ENCODE measurements at regions not wholly inside any gene's neighbourhood (a gene's known extent, or its start where the extent isn't known, plus 50 kb on each side); places are given as distances from the start of the nearest gene placed in this dataset.

DNA sequence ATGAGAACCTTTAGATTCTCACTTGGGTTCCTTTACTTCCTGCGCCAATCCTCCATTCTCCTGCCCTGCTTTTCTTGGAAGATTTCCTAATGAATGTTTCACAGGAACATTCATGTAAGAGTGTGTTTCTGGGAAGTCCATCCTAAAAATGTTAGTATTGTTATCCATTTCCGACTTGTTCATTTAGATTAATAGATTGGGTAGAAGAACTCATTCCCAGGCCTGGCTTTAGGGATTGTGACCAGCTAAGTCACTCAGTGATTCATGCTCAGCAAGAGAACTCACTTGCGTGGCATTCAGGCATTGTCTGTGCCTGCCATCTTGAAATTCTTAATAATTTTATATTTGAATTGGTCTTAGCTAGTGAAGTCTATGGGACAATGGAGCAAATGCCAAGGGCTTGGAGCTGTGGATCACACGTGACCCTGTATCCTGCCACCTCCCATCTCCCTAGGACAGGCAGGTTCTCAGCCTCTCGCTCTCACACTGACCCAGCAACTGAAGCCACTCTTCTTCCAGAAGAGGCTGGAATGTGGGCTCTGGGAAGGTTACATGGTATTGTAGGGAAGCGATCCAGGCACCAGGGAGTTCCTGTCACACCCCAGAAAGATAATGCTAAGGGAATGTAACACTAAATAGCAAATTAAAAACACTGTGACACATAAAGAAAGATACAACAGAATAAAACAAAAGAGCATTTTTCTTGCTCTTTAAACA, 562.1 kb downstream of the TMA16 start:
- H3K4me1 Mint-ChIP-seq (ENCODE audit: low read depth): no peaks in the 10 kb centered on the region
- peaks cover 5% of the 10 kb centered on the region for H3K9me3 Mint-ChIP-seq
- no peak overlapping the region for H3K4me3 Mint-ChIP-seq

DNA sequence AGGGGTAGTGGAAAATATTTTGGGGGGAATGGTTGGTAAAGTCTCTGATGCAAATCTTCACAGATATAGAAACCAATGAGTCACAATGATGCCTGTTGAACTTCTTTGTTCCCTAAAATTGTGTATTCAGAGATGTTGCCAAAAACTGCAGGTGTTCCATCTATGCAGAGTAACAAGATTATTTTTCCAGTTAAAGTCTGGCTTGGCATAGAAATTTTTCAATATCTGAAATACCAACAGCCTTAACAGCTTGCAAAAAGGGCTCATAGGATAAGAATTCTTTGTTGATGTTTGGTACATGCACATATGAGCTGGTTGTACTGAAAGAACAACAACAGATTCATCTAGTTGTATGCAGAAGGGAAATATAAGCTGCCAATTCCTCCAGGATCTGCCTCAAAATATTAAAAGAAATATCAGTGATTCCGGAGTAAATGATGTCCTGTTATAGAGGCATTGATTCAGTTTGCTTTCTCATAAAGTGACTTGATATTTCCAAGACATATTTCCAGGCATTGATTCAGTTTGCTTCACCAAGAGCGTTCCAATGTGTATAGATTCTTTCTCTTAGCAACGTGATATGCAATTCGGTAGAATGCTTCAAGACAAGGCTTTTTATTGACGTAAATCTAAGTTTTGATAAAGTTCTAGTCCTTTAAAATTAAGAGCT, 564.4 kb downstream of the TMA16 start:
- DNase-seq: no peak
- Mint-ChIP-seq H3K9me3 (peaks cover 5% of the 10 kb centered on the region; the same call in 1 of the 2 replicates), H3K4me1 (ENCODE audit: low read depth) (no peaks in the 10 kb centered on the region), H3K36me3 (ENCODE audit: low read depth) (no peaks in the 10 kb centered on the region), H3K27me3 (ENCODE audit: insufficient read depth) (no peaks in the 10 kb centered on the region), H3K27ac (no peak overlapping the region), H3K4me3 (no peak overlapping the region)
- TF ChIP-seq, protein P1, sequence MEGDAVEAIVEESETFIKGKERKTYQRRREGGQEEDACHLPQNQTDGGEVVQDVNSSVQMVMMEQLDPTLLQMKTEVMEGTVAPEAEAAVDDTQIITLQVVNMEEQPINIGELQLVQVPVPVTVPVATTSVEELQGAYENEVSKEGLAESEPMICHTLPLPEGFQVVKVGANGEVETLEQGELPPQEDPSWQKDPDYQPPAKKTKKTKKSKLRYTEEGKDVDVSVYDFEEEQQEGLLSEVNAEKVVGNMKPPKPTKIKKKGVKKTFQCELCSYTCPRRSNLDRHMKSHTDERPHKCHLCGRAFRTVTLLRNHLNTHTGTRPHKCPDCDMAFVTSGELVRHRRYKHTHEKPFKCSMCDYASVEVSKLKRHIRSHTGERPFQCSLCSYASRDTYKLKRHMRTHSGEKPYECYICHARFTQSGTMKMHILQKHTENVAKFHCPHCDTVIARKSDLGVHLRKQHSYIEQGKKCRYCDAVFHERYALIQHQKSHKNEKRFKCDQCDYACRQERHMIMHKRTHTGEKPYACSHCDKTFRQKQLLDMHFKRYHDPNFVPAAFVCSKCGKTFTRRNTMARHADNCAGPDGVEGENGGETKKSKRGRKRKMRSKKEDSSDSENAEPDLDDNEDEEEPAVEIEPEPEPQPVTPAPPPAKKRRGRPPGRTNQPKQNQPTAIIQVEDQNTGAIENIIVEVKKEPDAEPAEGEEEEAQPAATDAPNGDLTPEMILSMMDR (IDR thresholded peaks at IDR 0.05): no peak

More for the DNA sequence above, 562.1 kb downstream of the TMA16 start:
- H3K27me3 Mint-ChIP-seq (ENCODE audit: insufficient read depth): no peaks in the 10 kb centered on the region
- no peak for DNase-seq
- TF ChIP-seq, protein P1 (IDR thresholded peaks at IDR 0.05): no peak
- no peak overlapping the region for H3K27ac Mint-ChIP-seq
- no peaks in the 10 kb centered on the region for H3K36me3 Mint-ChIP-seq (ENCODE audit: low read depth)

DNA sequence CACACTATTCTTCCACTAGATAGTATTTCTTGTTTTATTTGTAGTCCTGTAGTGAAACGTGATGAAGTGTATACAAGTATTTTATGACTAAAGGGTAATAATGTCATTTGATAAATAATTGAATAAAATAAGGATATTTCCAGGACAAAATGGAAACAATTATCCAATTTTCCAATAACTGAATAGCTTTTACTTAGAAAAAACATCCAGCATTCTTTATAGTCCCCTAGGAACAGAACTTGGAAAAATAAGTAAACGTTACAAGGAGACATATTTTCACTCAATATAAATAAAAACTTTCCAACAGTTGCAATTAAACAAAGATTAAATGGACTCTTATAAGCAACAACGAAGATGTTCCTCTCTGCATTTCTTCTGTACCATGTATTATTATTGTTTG, 566.0 kb downstream of the TMA16 start:
- Mint-ChIP-seq H3K27me3 (ENCODE audit: insufficient read depth) (no peaks in the 10 kb centered on the region), H3K27ac (no peak overlapping the region), H3K9me3 (peaks cover 18% of the 10 kb centered on the region; the same call in 1 of the 2 replicates), H3K4me1 (ENCODE audit: low read depth) (no peaks in the 10 kb centered on the region), H3K36me3 (ENCODE audit: low read depth) (no peaks in the 10 kb centered on the region), H3K4me3 (no peak overlapping the region)
- no peak for DNase-seq
- TF ChIP-seq, protein P1 (IDR thresholded peaks at IDR 0.05): no peak

DNA sequence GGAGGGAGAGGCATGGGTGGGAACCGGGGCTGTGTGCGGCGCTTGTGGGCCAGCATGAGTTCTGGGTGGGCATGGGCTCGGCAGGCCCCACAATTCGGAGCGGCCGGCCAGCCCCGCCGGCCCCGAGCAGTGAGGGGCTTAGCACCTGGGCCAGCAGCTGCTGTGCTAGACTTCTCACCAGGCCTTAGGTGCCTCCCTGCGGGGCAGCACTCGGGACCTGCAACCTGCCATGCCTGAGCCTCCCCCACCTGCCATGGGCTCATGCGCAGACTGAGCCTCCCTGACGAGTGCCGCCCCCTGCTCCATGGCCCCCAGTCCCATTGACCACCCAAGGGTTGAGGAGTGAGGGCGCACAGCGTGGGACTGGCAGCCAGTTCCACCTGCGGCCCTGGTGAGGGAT, 573.9 kb downstream of the TMA16 start:
- Mint-ChIP-seq H3K9me3 (peaks cover 57% of the 10 kb centered on the region), H3K4me1 (ENCODE audit: low read depth) (no peaks in the 10 kb centered on the region), H3K27ac (no peak overlapping the region), H3K27me3 (ENCODE audit: insufficient read depth) (no peaks in the 10 kb centered on the region), H3K4me3 (no peak overlapping the region), H3K36me3 (ENCODE audit: low read depth) (no peaks in the 10 kb centered on the region)
- TF ChIP-seq, protein P1 (IDR thresholded peaks at IDR 0.05): no peak
- no peak for DNase-seq

GRCh38 chr4:164070625-164071024, 576.1 kb downstream of the TMA16 start:
- H3K4me3 Mint-ChIP-seq: no peak overlapping the region
- no peaks in the 10 kb centered on the region for H3K4me1 Mint-ChIP-seq (ENCODE audit: low read depth)
- TF ChIP-seq, protein P1 (IDR thresholded peaks at IDR 0.05): no peak
- no peak overlapping the region for H3K27ac Mint-ChIP-seq
- no peaks in the 10 kb centered on the region for H3K27me3 Mint-ChIP-seq (ENCODE audit: insufficient read depth)
- H3K36me3 Mint-ChIP-seq (ENCODE audit: low read depth): no peaks in the 10 kb centered on the region
- no peak for DNase-seq
- peaks cover 47% of the 10 kb centered on the region for H3K9me3 Mint-ChIP-seq
